Testis (tissue), 2 donors: ENCODE measurements at regions not wholly inside any gene's neighbourhood (a gene's known extent, or its start where the extent isn't known, plus 50 kb on each side); places are given as distances from the start of the nearest gene placed in this dataset.

Source experiments
- CTCF ChIP-seq, 3 experiments: fragments of 450-650 bp in 2 of 3; fragments of 200-600 bp in 1 of 3; sonication (generic) in 1 of 3; IDR thresholded peaks; one replicate each; pipeline ENCODE4 v1.5.1; 2016 to 2019; ENCODE audit warnings: antibody characterized with exemption in 3 of 3, mild to moderate bottlenecking in 2 of 3, moderate library complexity in 1 of 3
- POLR2A ChIP-seq: fragments of 450-650 bp; IDR thresholded peaks from one replicate; pipeline ENCODE4 v1.6.1; 2017; ENCODE audit warnings: antibody characterized with exemption, mild to moderate bottlenecking, moderate library complexity

DNA sequence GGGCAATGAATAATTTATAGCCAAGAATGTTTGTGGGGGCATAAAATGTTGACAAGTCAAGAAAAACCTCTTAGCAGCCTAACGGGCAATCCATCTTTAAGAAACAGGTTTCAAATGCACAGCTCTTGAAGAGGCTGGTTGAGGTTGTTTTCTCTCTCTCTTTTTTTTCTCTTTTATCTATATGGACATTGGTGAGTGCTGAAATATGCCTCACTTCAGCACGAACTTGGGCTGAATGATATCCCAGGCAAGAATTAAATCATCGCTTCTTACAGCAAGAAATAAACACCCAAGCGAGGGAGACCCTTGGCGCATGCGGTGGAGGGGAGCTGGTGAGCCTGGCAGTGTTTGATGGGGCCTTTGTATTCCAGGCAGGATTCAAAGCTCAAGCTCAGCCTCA lies 160.9 kb downstream of the OAT start:
- TF ChIP-seq POLR2A (no peak), CTCF (IDR thresholded peaks at IDR 0.05) (no peak)
